Inflammatory macrophage (primary cell): ENCODE measurements at regions not wholly inside any gene's neighbourhood (a gene's known extent, or its start where the extent isn't known, plus 50 kb on each side); places are given as distances from the start of the nearest gene placed in this dataset.

ENCODE experiments used
- DNase-seq, 2 donors: peaks; one replicate each; pipeline ENCODE4 v3.0.0-alpha.2; 2020 to 2022

DNA sequence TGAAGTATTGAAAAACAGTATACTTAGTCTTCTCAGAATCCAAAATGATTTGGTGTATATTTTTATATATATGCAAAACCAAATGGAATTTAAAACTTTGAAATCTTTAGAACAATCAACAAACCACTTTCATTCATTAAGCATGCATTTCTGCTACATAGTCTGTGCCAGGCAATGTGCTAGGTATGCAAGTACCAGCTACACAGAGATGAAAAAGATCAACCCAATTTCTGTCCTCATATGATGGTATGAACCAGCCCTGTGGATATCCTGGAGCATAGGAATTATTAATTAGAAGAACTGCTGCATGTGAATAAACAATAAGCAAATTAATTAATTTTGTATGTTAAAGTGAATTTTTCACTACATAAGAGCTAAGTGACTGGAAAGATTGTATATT, 51.2 kb upstream of the RTN4 start:
- DNase-seq = no peak

DNA sequence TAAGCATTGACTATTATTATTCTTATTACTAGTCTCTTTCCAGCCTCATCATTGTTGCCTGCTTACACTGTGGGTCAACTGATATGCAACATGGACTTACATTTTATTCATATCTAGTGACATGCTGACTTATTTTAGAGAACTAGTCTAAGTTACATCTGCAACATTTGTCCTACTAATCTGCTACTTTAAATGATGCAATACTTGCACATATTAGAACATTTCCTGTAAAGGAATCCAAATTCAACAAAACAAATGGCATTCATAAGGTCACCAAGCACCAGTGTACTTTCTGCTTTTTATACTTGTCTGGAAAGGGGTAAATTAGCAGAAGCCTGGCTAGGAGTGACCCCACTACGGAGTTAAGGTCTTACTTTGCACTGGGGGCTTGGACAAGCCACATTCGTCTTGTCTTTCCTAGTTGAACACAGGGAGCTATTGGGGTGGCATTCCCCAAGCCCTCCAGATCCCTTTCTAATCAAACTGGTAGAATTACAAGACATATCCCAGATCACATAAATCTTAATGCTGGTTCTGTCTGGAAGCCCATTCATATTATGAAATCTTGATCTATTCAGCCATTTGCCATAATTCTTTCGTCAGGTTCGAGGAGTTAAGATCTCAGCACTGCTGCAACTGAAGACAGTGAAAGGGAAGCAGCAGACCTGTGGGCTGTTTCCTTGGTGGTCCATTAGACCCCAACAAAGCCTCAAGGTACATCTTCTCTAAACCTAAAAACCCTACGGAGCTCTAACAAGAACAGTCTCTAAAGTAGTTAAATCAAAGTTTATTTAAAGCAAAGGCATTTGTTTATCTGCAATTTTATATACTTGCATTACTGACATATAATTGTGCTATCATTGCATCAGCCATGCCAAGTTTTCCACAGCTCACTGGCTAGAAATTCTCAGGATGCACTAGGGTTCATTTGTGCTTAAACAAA, 49.9 kb upstream of the RTN4 start:
- DNase-seq = peak; percentile 53 to 89
